ENCODE measurements at regions not wholly inside any gene's neighbourhood (a gene's known extent, or its start where the extent isn't known, plus 50 kb on each side); places are given as distances from the start of the nearest gene placed in this dataset.

- H3K4me3 ChIP-seq (ENCODE audit: low read length): no peak overlapping the region
- DNase-seq (ENCODE audit: low read depth): no peak
- H3K27me3 ChIP-seq (replicated peaks; ENCODE audit: control insufficient read depth, insufficient read depth, low read length): no peaks in the 10 kb centered on the region
- H3K9ac ChIP-seq (ENCODE audit: low read length): no peak overlapping the region
- peaks cover 4% of the 10 kb centered on the region for H3K4me1 ChIP-seq (ENCODE audit: control insufficient read depth, insufficient read depth, low read length)
- no peaks in the 10 kb centered on the region for H3K9me3 ChIP-seq (ENCODE audit: control insufficient read depth, low read length)
- H3K36me3 ChIP-seq (ENCODE audit: control insufficient read depth, insufficient read depth, low read length, severe bottlenecking): no peaks in the 10 kb centered on the region
Observed at GRCh38 chr4:107153228-107153627, 117.1 kb upstream of the DKK2 start.

GRCh38 chr4:107151173-107151572 lies 115.1 kb upstream of the DKK2 start:
- H3K4me3 ChIP-seq (ENCODE audit: low read length): no peak overlapping the region
- H3K9me3 ChIP-seq (ENCODE audit: control insufficient read depth, low read length): no peaks in the 10 kb centered on the region

GRCh38 chr4:107148904-107149303 lies 112.8 kb upstream of the DKK2 start:
- DNase-seq (ENCODE audit: low read depth): no peak
- H3K4me3 ChIP-seq (ENCODE audit: low read length): no peak overlapping the region
- H3K27me3 ChIP-seq (replicated peaks; ENCODE audit: control insufficient read depth, insufficient read depth, low read length): no peaks in the 10 kb centered on the region

More at GRCh38 chr4:107151173-107151572, 115.1 kb upstream of the DKK2 start:
- DNase-seq (ENCODE audit: low read depth): no peak
- Histone ChIP-seq H3K27me3 (replicated peaks; ENCODE audit: control insufficient read depth, insufficient read depth, low read length) (no peaks in the 10 kb centered on the region), H3K4me1 (ENCODE audit: control insufficient read depth, insufficient read depth, low read length) (peaks cover 4% of the 10 kb centered on the region), H3K9ac (ENCODE audit: low read length) (no peak overlapping the region), H3K36me3 (ENCODE audit: control insufficient read depth, insufficient read depth, low read length, severe bottlenecking) (no peaks in the 10 kb centered on the region)

GRCh38 chr4:107147873-107148272 lies 111.8 kb upstream of the DKK2 start:
- DNase-seq (ENCODE audit: low read depth): no peak
- Histone ChIP-seq H3K27me3 (replicated peaks; ENCODE audit: control insufficient read depth, insufficient read depth, low read length) (no peaks in the 10 kb centered on the region), H3K9ac (ENCODE audit: low read length) (no peak overlapping the region), H3K4me1 (ENCODE audit: control insufficient read depth, insufficient read depth, low read length) (no peaks in the 10 kb centered on the region), H3K4me3 (ENCODE audit: low read length) (no peak overlapping the region), H3K36me3 (ENCODE audit: control insufficient read depth, insufficient read depth, low read length, severe bottlenecking) (no peaks in the 10 kb centered on the region), H3K9me3 (ENCODE audit: control insufficient read depth, low read length) (no peaks in the 10 kb centered on the region)

More at GRCh38 chr4:107148904-107149303, 112.8 kb upstream of the DKK2 start:
- Histone ChIP-seq H3K4me1 (ENCODE audit: control insufficient read depth, insufficient read depth, low read length) (peaks cover under 1% of the 10 kb centered on the region), H3K9me3 (ENCODE audit: control insufficient read depth, low read length) (no peaks in the 10 kb centered on the region), H3K36me3 (ENCODE audit: control insufficient read depth, insufficient read depth, low read length, severe bottlenecking) (no peaks in the 10 kb centered on the region), H3K9ac (ENCODE audit: low read length) (no peak overlapping the region)

GRCh38 chr4:107138433-107138832 lies 102.3 kb upstream of the DKK2 start:
- Histone ChIP-seq H3K27me3 (replicated peaks; ENCODE audit: control insufficient read depth, insufficient read depth, low read length) (no peaks in the 10 kb centered on the region), H3K36me3 (ENCODE audit: control insufficient read depth, insufficient read depth, low read length, severe bottlenecking) (no peaks in the 10 kb centered on the region), H3K4me1 (ENCODE audit: control insufficient read depth, insufficient read depth, low read length) (no peaks in the 10 kb centered on the region), H3K9me3 (ENCODE audit: control insufficient read depth, low read length) (no peaks in the 10 kb centered on the region), H3K4me3 (ENCODE audit: low read length) (no peak overlapping the region), H3K9ac (ENCODE audit: low read length) (no peak overlapping the region)
- DNase-seq (ENCODE audit: low read depth): no peak

GRCh38 chr4:107133965-107134653 lies 98.0 kb upstream of the DKK2 start:
- DNase-seq (ENCODE audit: low read depth): no peak
- Histone ChIP-seq H3K27me3 (replicated peaks; ENCODE audit: control insufficient read depth, insufficient read depth, low read length) (no peaks in the 10 kb centered on the region), H3K4me1 (ENCODE audit: control insufficient read depth, insufficient read depth, low read length) (no peaks in the 10 kb centered on the region), H3K9ac (ENCODE audit: low read length) (no peak overlapping the region), H3K36me3 (ENCODE audit: control insufficient read depth, insufficient read depth, low read length, severe bottlenecking) (no peaks in the 10 kb centered on the region), H3K9me3 (ENCODE audit: control insufficient read depth, low read length) (no peaks in the 10 kb centered on the region), H3K4me3 (ENCODE audit: low read length) (no peak overlapping the region)

GRCh38 chr4:107131295-107131694 lies 95.2 kb upstream of the DKK2 start:
- Histone ChIP-seq H3K4me3 (ENCODE audit: low read length) (no peak overlapping the region), H3K9ac (ENCODE audit: low read length) (no peak overlapping the region), H3K4me1 (ENCODE audit: control insufficient read depth, insufficient read depth, low read length) (no peaks in the 10 kb centered on the region), H3K36me3 (ENCODE audit: control insufficient read depth, insufficient read depth, low read length, severe bottlenecking) (no peaks in the 10 kb centered on the region), H3K9me3 (ENCODE audit: control insufficient read depth, low read length) (no peaks in the 10 kb centered on the region), H3K27me3 (replicated peaks; ENCODE audit: control insufficient read depth, insufficient read depth, low read length) (no peaks in the 10 kb centered on the region)
- DNase-seq (ENCODE audit: low read depth): peak; percentile 56

GRCh38 chr4:107130157-107130556 lies 94.0 kb upstream of the DKK2 start:
- no peak overlapping the region for H3K9ac ChIP-seq (ENCODE audit: low read length)
- H3K27me3 ChIP-seq (replicated peaks; ENCODE audit: control insufficient read depth, insufficient read depth, low read length): no peaks in the 10 kb centered on the region
- no peaks in the 10 kb centered on the region for H3K36me3 ChIP-seq (ENCODE audit: control insufficient read depth, insufficient read depth, low read length, severe bottlenecking)

GRCh38 chr4:107129611-107130010 lies 93.5 kb upstream of the DKK2 start:
- Histone ChIP-seq H3K9ac (ENCODE audit: low read length) (no peak overlapping the region), H3K4me3 (ENCODE audit: low read length) (no peak overlapping the region), H3K27me3 (replicated peaks; ENCODE audit: control insufficient read depth, insufficient read depth, low read length) (no peaks in the 10 kb centered on the region), H3K4me1 (ENCODE audit: control insufficient read depth, insufficient read depth, low read length) (peaks cover 14% of the 10 kb centered on the region), H3K36me3 (ENCODE audit: control insufficient read depth, insufficient read depth, low read length, severe bottlenecking) (no peaks in the 10 kb centered on the region), H3K9me3 (ENCODE audit: control insufficient read depth, low read length) (no peaks in the 10 kb centered on the region)
- no peak for DNase-seq (ENCODE audit: low read depth)

More at GRCh38 chr4:107130157-107130556, 94.0 kb upstream of the DKK2 start:
- peaks cover 10% of the 10 kb centered on the region for H3K4me1 ChIP-seq (ENCODE audit: control insufficient read depth, insufficient read depth, low read length)
- no peak overlapping the region for H3K4me3 ChIP-seq (ENCODE audit: low read length)
- DNase-seq (ENCODE audit: low read depth): no peak
- no peaks in the 10 kb centered on the region for H3K9me3 ChIP-seq (ENCODE audit: control insufficient read depth, low read length)

- Histone ChIP-seq H3K9me3 (ENCODE audit: control insufficient read depth, low read length) (no peaks in the 10 kb centered on the region), H3K36me3 (ENCODE audit: control insufficient read depth, insufficient read depth, low read length, severe bottlenecking) (no peaks in the 10 kb centered on the region), H3K27me3 (replicated peaks; ENCODE audit: control insufficient read depth, insufficient read depth, low read length) (no peaks in the 10 kb centered on the region), H3K4me1 (ENCODE audit: control insufficient read depth, insufficient read depth, low read length) (peaks cover 14% of the 10 kb centered on the region), H3K4me3 (ENCODE audit: low read length) (no peak overlapping the region), H3K9ac (ENCODE audit: low read length) (no peak overlapping the region)
- DNase-seq (ENCODE audit: low read depth): peak; percentile 19
Observed at GRCh38 chr4:107129076-107129475, 93.0 kb upstream of the DKK2 start.

GRCh38 chr4:107128116-107128515 lies 92.0 kb upstream of the DKK2 start:
- Histone ChIP-seq H3K27me3 (replicated peaks; ENCODE audit: control insufficient read depth, insufficient read depth, low read length) (no peaks in the 10 kb centered on the region), H3K4me3 (ENCODE audit: low read length) (no peak overlapping the region), H3K4me1 (ENCODE audit: control insufficient read depth, insufficient read depth, low read length) (peaks cover 14% of the 10 kb centered on the region), H3K9ac (ENCODE audit: low read length) (no peak overlapping the region), H3K9me3 (ENCODE audit: control insufficient read depth, low read length) (no peaks in the 10 kb centered on the region), H3K36me3 (ENCODE audit: control insufficient read depth, insufficient read depth, low read length, severe bottlenecking) (no peaks in the 10 kb centered on the region)
- DNase-seq (ENCODE audit: low read depth): no peak

- no peak overlapping the region for H3K9ac ChIP-seq (ENCODE audit: low read length)
- no peaks in the 10 kb centered on the region for H3K9me3 ChIP-seq (ENCODE audit: control insufficient read depth, low read length)
- DNase-seq (ENCODE audit: low read depth): peak; percentile 14
- H3K4me3 ChIP-seq (ENCODE audit: low read length): no peak overlapping the region
- no peaks in the 10 kb centered on the region for H3K36me3 ChIP-seq (ENCODE audit: control insufficient read depth, insufficient read depth, low read length, severe bottlenecking)
- no peaks in the 10 kb centered on the region for H3K27me3 ChIP-seq (replicated peaks; ENCODE audit: control insufficient read depth, insufficient read depth, low read length)
- H3K4me1 ChIP-seq (ENCODE audit: control insufficient read depth, insufficient read depth, low read length): peaks cover 24% of the 10 kb centered on the region
Observed at GRCh38 chr4:107125496-107125895, 89.4 kb upstream of the DKK2 start.
